Duodenal mucosa (tissue), 2 donors: ENCODE measurements at regions not wholly inside any gene's neighbourhood (a gene's known extent, or its start where the extent isn't known, plus 50 kb on each side); places are given as distances from the start of the nearest gene placed in this dataset.

Experiments
- H3K27ac ChIP-seq: one replicate; pipeline ENCODE4 v1.7.0; 2013; ENCODE audit warnings: low read depth, low read length
- H3K27me3 ChIP-seq, 2 donors: one replicate each; pipeline ENCODE4 v1.7.0; 2013; ENCODE audit warnings: low read length in 2 of 2, control low read depth in 1 of 2; ENCODE audit not compliant: insufficient read depth in 2 of 2, control insufficient read depth in 1 of 2
- H3K36me3 ChIP-seq, 2 donors: one replicate each; pipeline ENCODE4 v1.7.0; 2013; ENCODE audit warnings: low read length in 2 of 2, control low read depth in 1 of 2; ENCODE audit not compliant: insufficient read depth in 2 of 2, control insufficient read depth in 1 of 2
- H3K4me1 ChIP-seq, 2 donors: one replicate each; pipeline ENCODE4 v1.7.0; 2013; ENCODE audit warnings: low read length in 2 of 2, control low read depth in 1 of 2; ENCODE audit not compliant: insufficient read depth in 2 of 2, control insufficient read depth in 1 of 2
- H3K4me3 ChIP-seq, 2 donors: one replicate each; pipeline ENCODE4 v1.7.0; 2013; ENCODE audit warnings: low read length in 2 of 2, low read depth in 1 of 2
- H3K9ac ChIP-seq, 2 donors: one replicate each; pipeline ENCODE4 v1.7.0; 2013; ENCODE audit warnings: low read length in 2 of 2, low read depth in 1 of 2
- H3K9me3 ChIP-seq, 2 donors: one replicate each; pipeline ENCODE4 v1.7.0; 2013; ENCODE audit warnings: low read length in 2 of 2, control low read depth in 1 of 2; ENCODE audit not compliant: control insufficient read depth in 1 of 2

- Histone ChIP-seq H3K36me3 (no peaks in the 10 kb centered on the region), H3K9ac (no peak overlapping the region), H3K27ac (no peak overlapping the region), H3K27me3 (no peaks in the 10 kb centered on the region), H3K9me3 (no peaks in the 10 kb centered on the region), H3K4me3 (no peak overlapping the region), H3K4me1 (no peaks in the 10 kb centered on the region)
Measured at GRCh38 chr1:90186506-90187322, 191.8 kb downstream of the ZNF326 start.

GRCh38 chr1:90176530-90176929 lies 181.6 kb downstream of the ZNF326 start:
- Histone ChIP-seq H3K27me3 (no peaks in the 10 kb centered on the region), H3K36me3 (no peaks in the 10 kb centered on the region), H3K4me1 (no peaks in the 10 kb centered on the region), H3K27ac (no peak overlapping the region), H3K9ac (no peak overlapping the region), H3K9me3 (no peaks in the 10 kb centered on the region), H3K4me3 (no peak overlapping the region)

GRCh38 chr1:90175490-90176167 lies 180.7 kb downstream of the ZNF326 start:
- Histone ChIP-seq H3K27me3 (no peaks in the 10 kb centered on the region), H3K4me3 (no peak overlapping the region), H3K36me3 (no peaks in the 10 kb centered on the region), H3K9me3 (no peaks in the 10 kb centered on the region), H3K27ac (no peak overlapping the region), H3K9ac (no peak overlapping the region), H3K4me1 (no peaks in the 10 kb centered on the region)

- no peak overlapping the region for H3K4me3 ChIP-seq
- H3K9me3 ChIP-seq, result no peaks in the 10 kb centered on the region
- H3K27ac ChIP-seq, result no peak overlapping the region
- H3K4me1 ChIP-seq, result no peaks in the 10 kb centered on the region
- H3K9ac ChIP-seq, result no peak overlapping the region
- H3K27me3 ChIP-seq, result no peaks in the 10 kb centered on the region
- H3K36me3 ChIP-seq, result no peaks in the 10 kb centered on the region
Measured at GRCh38 chr1:90174246-90174645, 179.3 kb downstream of the ZNF326 start.

DNA sequence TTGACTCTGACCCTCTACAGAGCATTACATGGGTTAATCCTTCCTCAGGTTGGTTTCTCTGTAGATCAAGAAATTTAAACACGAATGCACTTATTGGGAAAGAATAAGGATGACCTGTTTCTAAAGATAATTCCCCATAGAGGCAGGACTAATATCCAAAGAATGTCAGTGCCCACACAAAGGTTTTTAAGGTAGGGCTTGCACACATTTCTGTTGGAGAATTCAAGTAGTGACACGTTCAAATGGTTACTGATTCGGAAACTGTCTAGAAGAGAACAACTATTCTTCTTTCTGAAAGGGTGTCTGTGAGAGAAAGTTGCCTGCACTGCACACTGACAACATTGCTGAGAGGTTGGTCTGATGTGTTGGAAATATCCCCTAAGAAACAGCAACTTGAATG lies 167.3 kb downstream of the ZNF326 start:
- Histone ChIP-seq H3K4me1 (no peaks in the 10 kb centered on the region), H3K4me3 (no peak overlapping the region), H3K9ac (no peak overlapping the region), H3K9me3 (no peaks in the 10 kb centered on the region), H3K36me3 (no peaks in the 10 kb centered on the region), H3K27me3 (no peaks in the 10 kb centered on the region), H3K27ac (no peak overlapping the region)

GRCh38 chr1:90161625-90162024 lies 166.7 kb downstream of the ZNF326 start:
- Histone ChIP-seq H3K4me1 (no peaks in the 10 kb centered on the region), H3K27me3 (no peaks in the 10 kb centered on the region)

GRCh38 chr1:90155721-90156487 lies 161.0 kb downstream of the ZNF326 start:
- H3K27ac ChIP-seq, result no peak overlapping the region
- H3K4me1 ChIP-seq, result no peaks in the 10 kb centered on the region
- H3K9me3 ChIP-seq, result no peaks in the 10 kb centered on the region

More at GRCh38 chr1:90161625-90162024, 166.7 kb downstream of the ZNF326 start:
- no peak overlapping the region for H3K9ac ChIP-seq
- no peaks in the 10 kb centered on the region for H3K36me3 ChIP-seq
- H3K4me3 ChIP-seq, result no peak overlapping the region
- H3K27ac ChIP-seq, result no peak overlapping the region
- H3K9me3 ChIP-seq, result no peaks in the 10 kb centered on the region

GRCh38 chr1:90154711-90155110 lies 159.8 kb downstream of the ZNF326 start:
- H3K36me3 ChIP-seq, result no peaks in the 10 kb centered on the region
- H3K9me3 ChIP-seq, result no peaks in the 10 kb centered on the region
- H3K9ac ChIP-seq, result no peak overlapping the region
- H3K27me3 ChIP-seq, result no peaks in the 10 kb centered on the region
- H3K4me1 ChIP-seq, result no peaks in the 10 kb centered on the region
- H3K4me3 ChIP-seq, result no peak overlapping the region
- no peak overlapping the region for H3K27ac ChIP-seq

More at GRCh38 chr1:90155721-90156487, 161.0 kb downstream of the ZNF326 start:
- H3K27me3 ChIP-seq, result no peaks in the 10 kb centered on the region
- no peak overlapping the region for H3K4me3 ChIP-seq
- H3K9ac ChIP-seq, result no peak overlapping the region
- no peaks in the 10 kb centered on the region for H3K36me3 ChIP-seq

DNA sequence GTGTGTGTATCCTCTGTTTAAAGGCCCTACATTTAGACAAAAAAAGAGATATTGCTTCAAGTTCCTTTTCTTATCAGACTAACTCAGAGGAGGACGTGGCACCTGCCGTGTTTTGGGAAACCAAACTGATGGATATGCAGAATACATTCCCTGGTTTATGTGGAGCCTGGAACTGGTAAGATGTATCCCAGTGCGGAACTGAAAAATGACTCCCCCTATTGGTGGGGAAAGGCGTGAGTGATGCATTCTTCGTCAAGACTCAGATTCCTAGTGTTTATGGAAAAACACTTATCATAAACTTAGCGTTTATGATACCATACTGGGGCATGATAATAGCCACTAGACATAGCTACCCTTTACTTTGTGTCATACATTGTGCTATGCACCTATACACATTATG lies 154.2 kb downstream of the ZNF326 start:
- Histone ChIP-seq H3K27ac (no peak overlapping the region), H3K36me3 (no peaks in the 10 kb centered on the region), H3K27me3 (no peaks in the 10 kb centered on the region), H3K4me1 (no peaks in the 10 kb centered on the region), H3K9ac (no peak overlapping the region), H3K4me3 (no peak overlapping the region), H3K9me3 (no peaks in the 10 kb centered on the region)

GRCh38 chr1:90147093-90147492 lies 152.2 kb downstream of the ZNF326 start:
- no peak overlapping the region for H3K4me3 ChIP-seq
- no peaks in the 10 kb centered on the region for H3K27me3 ChIP-seq
- no peaks in the 10 kb centered on the region for H3K36me3 ChIP-seq
- no peak overlapping the region for H3K9ac ChIP-seq
- H3K9me3 ChIP-seq, result no peaks in the 10 kb centered on the region
- H3K4me1 ChIP-seq, result no peaks in the 10 kb centered on the region
- no peak overlapping the region for H3K27ac ChIP-seq
